Gastrocnemius medialis (tissue), 4 donors: ENCODE measurements at regions not wholly inside any gene's neighbourhood (a gene's known extent, or its start where the extent isn't known, plus 50 kb on each side); places are given as distances from the start of the nearest gene placed in this dataset.

Experiments
- POLR2A ChIP-seq, 2 donors: fragments of 450-650 bp; IDR thresholded peaks; one replicate each; pipeline ENCODE4 v1.6.1; 2017; ENCODE audit warnings: antibody characterized with exemption in 2 of 2, mild to moderate bottlenecking in 2 of 2, moderate library complexity in 2 of 2
- TF ChIP-seq, protein P1 (sequence below), 5 experiments: fragments of 450-650 bp in 3 of 5; fragments of 200-600 bp in 2 of 5; sonication (generic) in 2 of 5; IDR thresholded peaks in 4 of 5; conservative IDR thresholded peaks in 1 of 5; 1 replicate in 4 of 5; 2 replicates in 1 of 5; pipeline ENCODE4 v1.5.1; 2016 to 2019; ENCODE audit warnings: antibody characterized with exemption in 5 of 5, mild to moderate bottlenecking in 3 of 5, moderate library complexity in 3 of 5

DNA sequence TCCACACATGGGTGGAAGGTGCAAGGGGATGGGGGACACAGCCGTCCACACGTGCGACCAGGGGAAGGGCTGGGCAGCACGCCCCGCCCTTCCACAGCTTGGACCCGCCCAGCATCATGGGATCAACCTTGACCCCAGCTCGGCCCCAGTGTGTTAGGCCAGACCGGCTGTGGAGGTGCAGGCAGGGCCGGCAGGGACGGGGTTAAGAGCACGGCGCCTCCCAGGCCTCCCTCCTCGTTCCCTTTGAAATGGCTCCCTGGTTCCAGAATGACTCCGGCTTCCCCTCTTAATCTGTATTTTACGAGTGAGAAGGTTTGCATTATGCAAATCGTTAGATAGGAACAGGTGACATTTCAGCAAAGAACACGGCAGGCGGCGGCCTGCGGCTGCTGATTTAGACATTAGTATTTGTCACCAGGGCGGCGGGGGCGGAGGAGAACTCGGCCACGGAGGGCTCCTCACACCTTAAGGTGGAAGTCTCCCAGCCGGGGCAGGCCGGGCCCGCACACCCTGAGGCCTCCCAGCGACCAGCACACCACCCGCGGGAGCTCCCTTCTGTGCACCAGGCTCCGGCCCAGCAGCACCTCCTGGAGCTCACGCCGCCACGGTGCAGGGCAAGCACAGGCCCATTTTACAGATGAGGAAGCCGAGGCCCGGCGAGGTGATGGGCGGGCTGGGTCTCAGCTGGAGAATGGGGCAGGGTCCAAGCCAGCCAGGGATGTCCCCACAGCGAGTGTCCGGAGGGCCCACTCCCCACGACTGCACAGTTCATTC is 116.1 kb downstream of the FAM53A start:
- TF ChIP-seq, protein P1, sequence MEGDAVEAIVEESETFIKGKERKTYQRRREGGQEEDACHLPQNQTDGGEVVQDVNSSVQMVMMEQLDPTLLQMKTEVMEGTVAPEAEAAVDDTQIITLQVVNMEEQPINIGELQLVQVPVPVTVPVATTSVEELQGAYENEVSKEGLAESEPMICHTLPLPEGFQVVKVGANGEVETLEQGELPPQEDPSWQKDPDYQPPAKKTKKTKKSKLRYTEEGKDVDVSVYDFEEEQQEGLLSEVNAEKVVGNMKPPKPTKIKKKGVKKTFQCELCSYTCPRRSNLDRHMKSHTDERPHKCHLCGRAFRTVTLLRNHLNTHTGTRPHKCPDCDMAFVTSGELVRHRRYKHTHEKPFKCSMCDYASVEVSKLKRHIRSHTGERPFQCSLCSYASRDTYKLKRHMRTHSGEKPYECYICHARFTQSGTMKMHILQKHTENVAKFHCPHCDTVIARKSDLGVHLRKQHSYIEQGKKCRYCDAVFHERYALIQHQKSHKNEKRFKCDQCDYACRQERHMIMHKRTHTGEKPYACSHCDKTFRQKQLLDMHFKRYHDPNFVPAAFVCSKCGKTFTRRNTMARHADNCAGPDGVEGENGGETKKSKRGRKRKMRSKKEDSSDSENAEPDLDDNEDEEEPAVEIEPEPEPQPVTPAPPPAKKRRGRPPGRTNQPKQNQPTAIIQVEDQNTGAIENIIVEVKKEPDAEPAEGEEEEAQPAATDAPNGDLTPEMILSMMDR (IDR thresholded peaks at IDR 0.05 in 4 of 5, conservative IDR thresholded peaks at IDR 0.05 in 1 of 5), result no peak
- no peak for TF ChIP-seq POLR2A (IDR thresholded peaks at IDR 0.05)
